ENCODE measurements at regions not wholly inside any gene's neighbourhood (a gene's known extent, or its start where the extent isn't known, plus 50 kb on each side); places are given as distances from the start of the nearest gene placed in this dataset.

- Histone ChIP-seq H3K4me3 (no peak overlapping the region), H3K27ac (no peak overlapping the region), H3K4me1 (no peaks in the 10 kb centered on the region), H3K36me3 (no peaks in the 10 kb centered on the region), H3K9me3 (no peaks in the 10 kb centered on the region), H3K27me3 (no peaks in the 10 kb centered on the region)
- TF ChIP-seq CTCF (IDR thresholded peaks at IDR 0.05), result no peak
- TF ChIP-seq POLR2A (IDR thresholded peaks at IDR 0.05), result no peak
- no peak for TF ChIP-seq EP300 (IDR thresholded peaks at IDR 0.05)
- no peak for DNase-seq (ENCODE audit: low spot score in 2 of 2)
- WGBS, 2 donors, result 82 to 85% methylated on average over 4 of the region's 4 CpGs
Observed at GRCh38 chr11:32302826-32303225, 132.5 kb downstream of the WT1 start.

- Histone ChIP-seq H3K4me3 (no peak overlapping the region), H3K27ac (no peak overlapping the region), H3K27me3 (no peaks in the 10 kb centered on the region), H3K36me3 (no peaks in the 10 kb centered on the region), H3K9me3 (no peaks in the 10 kb centered on the region), H3K4me1 (no peaks in the 10 kb centered on the region)
- WGBS, 2 donors, result 76 to 88% methylated on average over 2 of the region's 2 CpGs
- no peak for TF ChIP-seq POLR2A (IDR thresholded peaks at IDR 0.05)
- DNase-seq (ENCODE audit: low spot score in 2 of 2), result no peak
Observed at GRCh38 chr11:32304521-32304920, 130.8 kb downstream of the WT1 start.

GRCh38 chr11:32305460-32305859 is 129.9 kb downstream of the WT1 start:
- TF ChIP-seq EP300 (IDR thresholded peaks at IDR 0.05) (no peak), CTCF (IDR thresholded peaks at IDR 0.05) (no peak), POLR2A (IDR thresholded peaks at IDR 0.05) (no peak)
- Histone ChIP-seq H3K9me3 (no peaks in the 10 kb centered on the region), H3K27me3 (no peaks in the 10 kb centered on the region), H3K4me1 (no peaks in the 10 kb centered on the region), H3K36me3 (no peaks in the 10 kb centered on the region), H3K27ac (no peak overlapping the region), H3K4me3 (no peak overlapping the region)
- DNase-seq (ENCODE audit: low spot score in 2 of 2), result no peak
- 61 to 74% methylated on average over 4 of the region's 4 CpGs for WGBS, 2 donors

GRCh38 chr11:32307471-32307870 is 127.9 kb downstream of the WT1 start:
- WGBS, 2 donors, result 62 to 74% methylated on average over 3 of the region's 3 CpGs
- DNase-seq (ENCODE audit: low spot score in 2 of 2), result no peak
- no peak for TF ChIP-seq EP300 (IDR thresholded peaks at IDR 0.05)
- no peak for TF ChIP-seq POLR2A (IDR thresholded peaks at IDR 0.05)
- TF ChIP-seq CTCF (IDR thresholded peaks at IDR 0.05), result no peak

GRCh38 chr11:32307913-32308312 is 127.4 kb downstream of the WT1 start:
- 79 to 80% methylated on average over 6 of the region's 6 CpGs for WGBS, 2 donors
- Histone ChIP-seq H3K36me3 (no peaks in the 10 kb centered on the region), H3K4me3 (no peak overlapping the region), H3K27me3 (no peaks in the 10 kb centered on the region), H3K27ac (no peak overlapping the region), H3K4me1 (no peaks in the 10 kb centered on the region), H3K9me3 (no peaks in the 10 kb centered on the region)
- DNase-seq (ENCODE audit: low spot score in 2 of 2), result no peak
- TF ChIP-seq POLR2A (IDR thresholded peaks at IDR 0.05), result no peak
- TF ChIP-seq EP300 (IDR thresholded peaks at IDR 0.05), result no peak
- no peak for TF ChIP-seq CTCF (IDR thresholded peaks at IDR 0.05)

More at GRCh38 chr11:32307471-32307870, 127.9 kb downstream of the WT1 start:
- Histone ChIP-seq H3K9me3 (no peaks in the 10 kb centered on the region), H3K4me1 (no peaks in the 10 kb centered on the region), H3K36me3 (no peaks in the 10 kb centered on the region), H3K27me3 (no peaks in the 10 kb centered on the region), H3K4me3 (no peak overlapping the region), H3K27ac (no peak overlapping the region)

Data from tibial nerve (tissue), 4 donors.